ENCODE measurements at regions not wholly inside any gene's neighbourhood (a gene's known extent, or its start where the extent isn't known, plus 50 kb on each side); places are given as distances from the start of the nearest gene placed in this dataset.

DNA sequence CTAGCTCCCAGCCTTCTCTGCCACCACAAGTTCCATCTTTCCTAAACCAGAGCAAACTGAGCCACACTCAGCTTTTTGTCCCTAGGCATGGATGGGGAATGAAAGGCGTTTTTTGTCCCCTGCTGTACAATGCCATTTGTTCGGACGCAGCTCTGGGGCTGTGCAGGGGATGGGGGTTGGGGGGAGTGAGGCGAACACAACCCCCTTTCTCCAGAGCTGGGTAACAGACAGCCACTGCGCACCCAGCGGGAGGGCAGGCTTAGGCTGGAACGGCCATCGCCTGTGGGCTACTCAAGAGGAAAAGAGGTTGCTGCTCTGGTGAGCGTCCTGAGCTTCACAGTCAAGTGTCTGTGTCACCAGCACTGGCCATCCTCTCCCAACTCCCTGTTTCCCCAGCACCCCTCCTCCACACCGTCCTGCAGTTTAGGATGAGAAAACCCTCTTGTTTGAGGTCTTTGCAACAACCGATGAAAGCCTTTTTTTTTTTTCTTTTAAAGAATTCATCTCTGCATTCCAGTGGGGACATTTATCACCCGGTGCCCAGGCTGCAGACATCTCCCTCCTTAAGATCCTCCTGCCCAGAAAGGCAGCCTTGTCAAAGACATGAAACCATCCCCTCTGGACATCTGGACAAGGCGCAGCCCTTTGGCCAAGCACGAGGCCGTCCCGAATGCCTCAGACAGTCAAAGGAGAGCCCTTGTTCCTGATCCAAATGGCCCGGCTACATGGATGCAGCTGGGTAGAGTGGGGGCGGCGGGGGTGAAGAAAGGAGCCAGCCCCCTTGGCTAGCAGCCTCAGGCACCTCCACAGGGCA, 419.6 kb downstream of the BCOR start:
- TF ChIP-seq, protein P1, sequence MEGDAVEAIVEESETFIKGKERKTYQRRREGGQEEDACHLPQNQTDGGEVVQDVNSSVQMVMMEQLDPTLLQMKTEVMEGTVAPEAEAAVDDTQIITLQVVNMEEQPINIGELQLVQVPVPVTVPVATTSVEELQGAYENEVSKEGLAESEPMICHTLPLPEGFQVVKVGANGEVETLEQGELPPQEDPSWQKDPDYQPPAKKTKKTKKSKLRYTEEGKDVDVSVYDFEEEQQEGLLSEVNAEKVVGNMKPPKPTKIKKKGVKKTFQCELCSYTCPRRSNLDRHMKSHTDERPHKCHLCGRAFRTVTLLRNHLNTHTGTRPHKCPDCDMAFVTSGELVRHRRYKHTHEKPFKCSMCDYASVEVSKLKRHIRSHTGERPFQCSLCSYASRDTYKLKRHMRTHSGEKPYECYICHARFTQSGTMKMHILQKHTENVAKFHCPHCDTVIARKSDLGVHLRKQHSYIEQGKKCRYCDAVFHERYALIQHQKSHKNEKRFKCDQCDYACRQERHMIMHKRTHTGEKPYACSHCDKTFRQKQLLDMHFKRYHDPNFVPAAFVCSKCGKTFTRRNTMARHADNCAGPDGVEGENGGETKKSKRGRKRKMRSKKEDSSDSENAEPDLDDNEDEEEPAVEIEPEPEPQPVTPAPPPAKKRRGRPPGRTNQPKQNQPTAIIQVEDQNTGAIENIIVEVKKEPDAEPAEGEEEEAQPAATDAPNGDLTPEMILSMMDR (IDR thresholded peaks at IDR 0.05), result no peak
- TF ChIP-seq POLR2A (IDR thresholded peaks at IDR 0.05), result no peak

All from uterus (tissue), 2 donors.